ENCODE measurements at regions not wholly inside any gene's neighbourhood (a gene's known extent, or its start where the extent isn't known, plus 50 kb on each side); places are given as distances from the start of the nearest gene placed in this dataset.

- ChIA-PET SMC1A (ENCODE audit: uncharacterized antibody, unreplicated experiment) (interaction anchor here (1.1 kb wide), 1 partner anchor 124 kb away, joined by 3 read pairs; no protein-coding TSS in a partner anchor), RAD21 (ENCODE audit: unreplicated experiment) (no interaction called here), CTCF (interaction anchor here (1.4 kb wide), 1 partner anchor 86 kb away, joined by 3 read pairs; no protein-coding TSS in a partner anchor), POLR2A (no interaction called here)
- Histone ChIP-seq H3K4me1 (ENCODE audit: control insufficient read depth, insufficient read depth, low read length) (peaks cover 12% of the 10 kb centered on the region), H3K79me2 (ENCODE audit: control insufficient read depth, insufficient read depth, low read length) (no peaks in the 10 kb centered on the region), H3K4me2 (ENCODE audit: control insufficient read depth, insufficient read depth) (no peak overlapping the region), H3K4me3 (no peak overlapping the region), H2AFZ (ENCODE audit: control insufficient read depth, low read depth, low read length) (no peak overlapping the region), H4K20me1 (ENCODE audit: control insufficient read depth, insufficient read depth) (no peaks in the 10 kb centered on the region), H3K27ac (ENCODE audit: control insufficient read depth, insufficient read depth) (no peak overlapping the region), H3K9ac (ENCODE audit: control insufficient read depth, insufficient read depth, low read length) (no peak overlapping the region), H3K9me3 (replicated peaks; ENCODE audit: control insufficient read depth, insufficient read depth, low read length) (no peaks in the 10 kb centered on the region), H3K27me3 (replicated peaks in 1 of 2; ENCODE audit: control insufficient read depth in 2 of 2, insufficient read depth in 2 of 2, low read length in 1 of 2) (no peaks in the 10 kb centered on the region), H3K36me3 (ENCODE audit: control insufficient read depth in 2 of 2, insufficient read depth in 2 of 2, low read length in 1 of 2) (no peaks in the 10 kb centered on the region)
- FAIRE-seq, result no peak
- WGBS (ENCODE audit: insufficient coverage, insufficient replicate concordance, low lambda C conversion rate, missing lambda C conversion rate), result 63% methylated on average over 3 of the region's 3 CpGs
- intact Hi-C loops (cut with micrococcal nuclease; ENCODE audit: unreplicated experiment), result no loop called here
- DNase-seq (ENCODE audit: low read depth, low spot score), result no peak
- ATAC-seq, result no peak
- BruUV-seq (replicated peaks), result no TSS peak
- in situ Hi-C loops (cut with MboI), result no loop called here
- TF ChIP-seq SRF (IDR thresholded peaks at IDR 0.05; ENCODE audit: low read depth in 2 of 2, low read length in 2 of 2) (no peak), SKIL (IDR thresholded peaks at IDR 0.05; ENCODE audit: low read depth, poor library complexity, severe bottlenecking) (no peak), GATAD2B (conservative IDR thresholded peaks at IDR 0.05; ENCODE audit: low read depth) (no peak), RELA (IDR thresholded peaks at IDR 0.05; ENCODE audit: borderline replicate concordance, partially characterized antibody) (no peak), ATF7 (IDR thresholded peaks at IDR 0.05; ENCODE audit: low read depth) (no peak), REST (IDR thresholded peaks at IDR 0.05; ENCODE audit: low read depth, low read length) (no peak), ZBTB33 (IDR thresholded peaks at IDR 0.05) (no peak), HDAC6 (IDR thresholded peaks at IDR 0.05; ENCODE audit: unreplicated experiment) (no peak), DPF2 (IDR thresholded peaks at IDR 0.05) (no peak), SP1 (IDR thresholded peaks at IDR 0.05; ENCODE audit: low read depth, low read length) (no peak), HCFC1 (IDR thresholded peaks at IDR 0.05; ENCODE audit: low read length) (no peak), CBX3 (IDR thresholded peaks at IDR 0.05; ENCODE audit: borderline replicate concordance, low read depth) (no peak), POU2F2 (IDR thresholded peaks at IDR 0.05; ENCODE audit: borderline replicate concordance, low read depth, low read length) (no peak), RAD51 (IDR thresholded peaks at IDR 0.05) (no peak)
- TF ChIP-seq, protein P1, sequence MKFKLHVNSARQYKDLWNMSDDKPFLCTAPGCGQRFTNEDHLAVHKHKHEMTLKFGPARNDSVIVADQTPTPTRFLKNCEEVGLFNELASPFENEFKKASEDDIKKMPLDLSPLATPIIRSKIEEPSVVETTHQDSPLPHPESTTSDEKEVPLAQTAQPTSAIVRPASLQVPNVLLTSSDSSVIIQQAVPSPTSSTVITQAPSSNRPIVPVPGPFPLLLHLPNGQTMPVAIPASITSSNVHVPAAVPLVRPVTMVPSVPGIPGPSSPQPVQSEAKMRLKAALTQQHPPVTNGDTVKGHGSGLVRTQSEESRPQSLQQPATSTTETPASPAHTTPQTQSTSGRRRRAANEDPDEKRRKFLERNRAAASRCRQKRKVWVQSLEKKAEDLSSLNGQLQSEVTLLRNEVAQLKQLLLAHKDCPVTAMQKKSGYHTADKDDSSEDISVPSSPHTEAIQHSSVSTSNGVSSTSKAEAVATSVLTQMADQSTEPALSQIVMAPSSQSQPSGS (IDR thresholded peaks at IDR 0.05; ENCODE audit: low read length), result no peak
These were observed 104.2 kb upstream of the MSX1 start for GRCh38 chr4:4755306-4755705.

Measured in GM12878 (cell line).